Colonic mucosa (tissue), 4 donors: ENCODE measurements at regions not wholly inside any gene's neighbourhood (a gene's known extent, or its start where the extent isn't known, plus 50 kb on each side); places are given as distances from the start of the nearest gene placed in this dataset.

Experiments
- DNase-seq: peaks from one replicate; pipeline ENCODE4 v3.0.0-alpha.2; 2020
- H3K27ac ChIP-seq: fragments of 200-600 bp; one replicate; pipeline ENCODE4 v1.8.0; 2021
- H3K27me3 ChIP-seq: fragments of 200-600 bp; one replicate; pipeline ENCODE4 v1.8.0; 2021
- H3K36me3 ChIP-seq: fragments of 200-600 bp; one replicate; pipeline ENCODE4 v1.8.0; 2021
- H3K4me1 ChIP-seq: fragments of 200-600 bp; one replicate; pipeline ENCODE4 v1.8.0; 2021; ENCODE audit warnings: mild to moderate bottlenecking
- H3K4me3 ChIP-seq: fragments of 200-600 bp; one replicate; pipeline ENCODE4 v1.8.0; 2021
- H3K9ac ChIP-seq, 2 donors: one replicate each; pipeline ENCODE4 v1.7.0; 2013; ENCODE audit warnings: control low read depth in 2 of 2, low read depth in 2 of 2, low read length in 2 of 2
- H3K9me3 ChIP-seq: fragments of 200-600 bp; one replicate; pipeline ENCODE4 v1.8.0; 2021
- CTCF ChIP-seq: fragments of 200-600 bp; IDR thresholded peaks from one replicate; pipeline ENCODE4 v1.8.0; 2022; ENCODE audit warnings: antibody characterized with exemption, mild to moderate bottlenecking
- intact Hi-C: fragments of 100-400 bp; cut with DNase I; formaldehyde crosslinking; loops from one replicate; pipeline ENCODE4 v1.14.1; 2022
- donor health status: healthy.
- donor health status: DM: no; HTN: no; CAD: no.
- donor health status: DM: no; HTN: no; CAD: no.

DNA sequence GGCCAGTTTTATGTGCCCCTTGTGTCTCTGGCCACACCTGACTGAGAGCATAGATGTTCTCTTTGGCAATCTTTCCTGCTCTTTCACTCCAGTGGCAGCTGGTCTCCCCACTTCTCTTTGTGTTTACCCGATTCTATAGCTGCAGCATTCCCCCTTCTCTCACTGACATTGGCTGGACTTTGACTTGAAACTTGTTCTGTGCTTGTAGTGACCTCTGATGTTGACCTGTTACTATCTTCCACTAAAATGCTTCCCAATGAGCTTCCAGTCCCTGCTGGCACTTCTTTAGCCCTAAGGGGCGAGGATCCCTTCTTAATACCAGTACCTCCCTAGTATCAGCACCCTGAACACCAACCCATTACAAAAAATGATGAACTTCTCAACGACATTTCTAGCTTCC is 653.3 kb downstream of the LTN1 start:
- DNase-seq, result no peak
- intact Hi-C loops, result loop anchor here (5.0 to 10.0 kb wide), 3 partner anchors 285 to 1485 kb away; no protein-coding TSS in a partner anchor
- Histone ChIP-seq H3K4me1 (no peaks in the 10 kb centered on the region), H3K9me3 (no peaks in the 10 kb centered on the region), H3K27ac (no peak overlapping the region), H3K36me3 (no peaks in the 10 kb centered on the region), H3K27me3 (no peaks in the 10 kb centered on the region), H3K4me3 (no peak overlapping the region), H3K9ac (no peak overlapping the region)
- no peak for TF ChIP-seq CTCF

DNA sequence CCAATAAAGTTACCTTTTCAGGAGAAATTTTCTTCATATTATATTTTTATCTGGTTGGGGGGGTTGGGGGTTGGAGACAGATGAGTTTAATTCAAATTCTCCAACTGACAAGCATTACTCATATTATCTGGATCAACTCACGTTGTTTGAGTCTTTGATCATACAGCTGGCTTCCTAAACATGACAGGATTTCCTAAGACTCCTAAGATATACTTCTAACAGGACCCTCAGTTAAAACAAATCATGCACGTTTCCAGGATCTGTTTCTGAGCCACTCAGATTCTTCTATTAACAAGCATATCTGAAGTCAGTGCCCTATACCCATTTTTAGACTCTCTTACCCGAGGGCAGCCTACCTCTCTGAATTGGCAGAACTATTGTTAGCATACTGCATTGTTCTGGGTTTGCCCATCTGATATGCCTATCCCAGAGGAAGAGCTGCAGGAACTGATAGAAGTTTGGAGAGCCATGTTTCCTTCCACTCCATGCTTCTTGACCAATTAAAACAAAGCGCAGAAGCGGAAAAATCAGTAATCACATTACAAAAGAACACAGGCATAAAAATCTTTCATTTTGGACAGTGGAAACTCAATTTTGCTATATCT is 653.9 kb downstream of the LTN1 start:
- H3K36me3 ChIP-seq, result no peaks in the 10 kb centered on the region

DNA sequence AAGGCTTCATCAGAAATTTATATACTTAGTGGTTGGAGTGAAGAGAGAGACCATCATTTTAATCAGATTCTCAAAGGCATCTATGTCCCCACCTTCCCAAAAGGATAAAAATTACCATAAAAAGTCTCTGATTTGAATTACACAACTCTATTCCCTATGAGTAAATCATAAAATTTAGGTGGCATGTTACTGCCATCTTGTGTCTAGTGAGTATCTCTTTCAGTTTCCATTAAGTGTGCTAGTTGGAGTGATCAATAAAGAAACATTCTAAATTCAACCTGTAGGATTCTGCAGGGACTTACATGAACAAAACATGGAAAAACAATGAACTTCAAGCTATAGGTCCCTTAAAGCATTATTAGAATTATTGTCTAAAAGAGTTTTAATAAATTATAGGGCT is 655.4 kb downstream of the LTN1 start:
- no peak for DNase-seq
- intact Hi-C loops, result loop anchor here (5.0 to 10.0 kb wide), 3 partner anchors 283 to 1483 kb away; no protein-coding TSS in a partner anchor
- Histone ChIP-seq H3K9me3 (no peaks in the 10 kb centered on the region), H3K9ac (no peak overlapping the region), H3K27ac (no peak overlapping the region), H3K4me1 (no peaks in the 10 kb centered on the region), H3K27me3 (no peaks in the 10 kb centered on the region), H3K36me3 (no peaks in the 10 kb centered on the region), H3K4me3 (no peak overlapping the region)
- TF ChIP-seq CTCF, result no peak

More for the DNA sequence above, 653.9 kb downstream of the LTN1 start:
- Histone ChIP-seq H3K4me3 (no peak overlapping the region), H3K4me1 (no peaks in the 10 kb centered on the region), H3K27ac (no peak overlapping the region), H3K27me3 (no peaks in the 10 kb centered on the region), H3K9me3 (no peaks in the 10 kb centered on the region), H3K9ac (no peak overlapping the region)
- intact Hi-C loops, result loop anchor here (5.0 to 10.0 kb wide), 3 partner anchors 284 to 1484 kb away; no protein-coding TSS in a partner anchor
- TF ChIP-seq CTCF, result no peak
- no peak for DNase-seq

DNA sequence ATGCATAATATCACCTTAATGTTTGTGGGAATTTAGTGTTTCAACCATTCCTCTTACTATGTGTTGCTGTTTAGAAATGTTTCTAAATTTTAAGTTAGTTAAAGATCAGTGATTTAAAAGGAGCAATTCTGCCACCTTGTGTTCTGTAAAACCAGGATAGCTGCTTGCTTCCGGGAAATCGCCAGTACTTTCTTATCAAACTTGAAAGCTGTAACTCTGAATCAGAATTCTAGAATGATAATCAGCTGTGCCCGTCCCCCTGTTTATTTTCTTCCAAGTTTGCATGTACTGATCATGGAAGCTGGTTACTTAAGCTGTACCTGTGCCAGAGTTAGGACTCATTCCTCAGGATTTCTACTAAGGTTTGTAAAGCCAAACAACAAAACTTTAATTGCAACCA is 656.4 kb downstream of the LTN1 start:
- intact Hi-C loops, result loop anchor here (5.0 to 10.0 kb wide), 3 partner anchors 282 to 1482 kb away; no protein-coding TSS in a partner anchor
- no peak for DNase-seq

DNA sequence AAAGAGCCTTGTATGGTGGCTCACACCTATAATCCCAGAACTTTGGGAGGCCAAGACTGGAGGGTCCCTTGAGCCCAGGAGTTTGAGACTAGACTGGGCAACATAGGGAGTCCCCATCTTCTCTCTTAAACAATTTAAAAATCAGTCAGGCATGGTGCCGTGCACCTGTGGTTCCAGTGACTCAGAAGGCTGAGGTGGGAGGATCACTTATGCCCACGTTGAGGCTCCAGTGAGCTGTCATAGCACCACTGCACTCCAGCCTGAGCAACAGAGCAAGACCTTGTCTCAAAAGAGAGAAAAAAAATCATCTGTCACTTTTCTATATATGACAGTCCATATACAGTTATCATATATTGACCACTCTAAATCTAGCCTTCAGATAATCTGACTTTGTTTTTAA is 658.3 kb downstream of the LTN1 start:
- no peaks in the 10 kb centered on the region for H3K36me3 ChIP-seq
- DNase-seq, result no peak
- H3K9ac ChIP-seq, result no peak overlapping the region
- intact Hi-C loops, result loop anchor here (10.0 kb wide), 2 partner anchors 280 to 1480 kb away; no protein-coding TSS in a partner anchor
- no peaks in the 10 kb centered on the region for H3K9me3 ChIP-seq
- TF ChIP-seq CTCF, result no peak
- no peak overlapping the region for H3K4me3 ChIP-seq
- H3K4me1 ChIP-seq, result no peaks in the 10 kb centered on the region
- H3K27ac ChIP-seq, result no peak overlapping the region
- no peaks in the 10 kb centered on the region for H3K27me3 ChIP-seq

More for the DNA sequence above, 656.4 kb downstream of the LTN1 start:
- no peaks in the 10 kb centered on the region for H3K9me3 ChIP-seq
- no peak overlapping the region for H3K9ac ChIP-seq
- no peaks in the 10 kb centered on the region for H3K36me3 ChIP-seq
- H3K4me1 ChIP-seq, result no peaks in the 10 kb centered on the region
- no peak for TF ChIP-seq CTCF
- H3K27me3 ChIP-seq, result no peaks in the 10 kb centered on the region
- no peak overlapping the region for H3K4me3 ChIP-seq
- H3K27ac ChIP-seq, result no peak overlapping the region
